Glutamatergic neuron (in vitro differentiated cells): ENCODE measurements at regions not wholly inside any gene's neighbourhood (a gene's known extent, or its start where the extent isn't known, plus 50 kb on each side); places are given as distances from the start of the nearest gene placed in this dataset.

Experiments
- DNase-seq: peaks from one replicate; pipeline ENCODE4 v3.0.0; 2022
- H3K27ac Mint-ChIP-seq: one replicate; pipeline ENCODE4 v1.8.0; 2020; ENCODE audit warnings: mild to moderate bottlenecking, mixed read lengths, inconsistent platforms; ENCODE audit not compliant: unreplicated experiment
- H3K27me3 Mint-ChIP-seq: one replicate; pipeline ENCODE4 v1.8.0; 2020; ENCODE audit warnings: mild to moderate bottlenecking, moderate library complexity, mixed read lengths, inconsistent platforms; ENCODE audit not compliant: unreplicated experiment
- H3K36me3 Mint-ChIP-seq: one replicate; pipeline ENCODE4 v1.8.0; 2020; ENCODE audit warnings: mild to moderate bottlenecking, mixed read lengths, inconsistent platforms; ENCODE audit not compliant: unreplicated experiment
- H3K4me1 Mint-ChIP-seq: one replicate; pipeline ENCODE4 v1.8.0; 2020; ENCODE audit warnings: mild to moderate bottlenecking, low read depth, mixed read lengths, inconsistent platforms; ENCODE audit not compliant: unreplicated experiment
- H3K4me3 Mint-ChIP-seq: one replicate; pipeline ENCODE4 v1.8.0; 2020; ENCODE audit warnings: mild to moderate bottlenecking, mixed read lengths, inconsistent platforms; ENCODE audit not compliant: unreplicated experiment
- H3K9me3 Mint-ChIP-seq: one replicate; pipeline ENCODE4 v1.8.0; 2020; ENCODE audit warnings: mild to moderate bottlenecking, moderate library complexity, mixed read lengths, inconsistent platforms; ENCODE audit not compliant: unreplicated experiment
- CTCF ChIP-seq: fragments of 200-600 bp; sonication (generic); IDR thresholded peaks from one replicate; pipeline ENCODE4 v1.5.0; 2021; ENCODE audit not compliant: partially characterized antibody, unreplicated experiment

GRCh38 chr2:200144571-200144970, 161.9 kb upstream of the SPATS2L start:
- H3K4me1 Mint-ChIP-seq = peaks cover 5% of the 10 kb centered on the region
- peaks cover 11% of the 10 kb centered on the region for H3K36me3 Mint-ChIP-seq
- no peak overlapping the region for H3K4me3 Mint-ChIP-seq
- peaks cover 6% of the 10 kb centered on the region for H3K9me3 Mint-ChIP-seq
- no peak for DNase-seq
- peaks cover 2% of the 10 kb centered on the region for H3K27me3 Mint-ChIP-seq
- H3K27ac Mint-ChIP-seq = no peak overlapping the region
- TF ChIP-seq CTCF = no peak

- no peak for DNase-seq
- Mint-ChIP-seq H3K4me3 (no peak overlapping the region), H3K4me1 (peaks cover 2% of the 10 kb centered on the region), H3K27ac (no peak overlapping the region), H3K9me3 (peaks cover 6% of the 10 kb centered on the region), H3K27me3 (peaks cover 2% of the 10 kb centered on the region), H3K36me3 (peaks cover 15% of the 10 kb centered on the region)
- no peak for TF ChIP-seq CTCF
Measured at GRCh38 chr2:200146501-200146900, 160.0 kb upstream of the SPATS2L start.

GRCh38 chr2:200147371-200147770, 159.1 kb upstream of the SPATS2L start:
- no peaks in the 10 kb centered on the region for H3K4me1 Mint-ChIP-seq
- DNase-seq = no peak
- no peak for TF ChIP-seq CTCF
- no peak overlapping the region for H3K4me3 Mint-ChIP-seq
- peaks cover 3% of the 10 kb centered on the region for H3K27me3 Mint-ChIP-seq
- H3K36me3 Mint-ChIP-seq = peaks cover 17% of the 10 kb centered on the region
- no peak overlapping the region for H3K27ac Mint-ChIP-seq
- peaks cover 6% of the 10 kb centered on the region for H3K9me3 Mint-ChIP-seq

- H3K36me3 Mint-ChIP-seq = peaks cover 25% of the 10 kb centered on the region
- DNase-seq = no peak
- peaks cover 7% of the 10 kb centered on the region for H3K9me3 Mint-ChIP-seq
- no peaks in the 10 kb centered on the region for H3K4me1 Mint-ChIP-seq
- TF ChIP-seq CTCF = no peak
- H3K27ac Mint-ChIP-seq = no peak overlapping the region
- H3K4me3 Mint-ChIP-seq = no peak overlapping the region
- H3K27me3 Mint-ChIP-seq = peaks cover 9% of the 10 kb centered on the region
Measured at GRCh38 chr2:200148366-200148765, 158.1 kb upstream of the SPATS2L start.

- Mint-ChIP-seq H3K27ac (no peak overlapping the region), H3K4me3 (no peak overlapping the region), H3K36me3 (peaks cover 14% of the 10 kb centered on the region), H3K9me3 (peaks cover 4% of the 10 kb centered on the region), H3K4me1 (no peaks in the 10 kb centered on the region), H3K27me3 (peaks cover 9% of the 10 kb centered on the region)
- no peak for TF ChIP-seq CTCF
- no peak for DNase-seq
Measured at GRCh38 chr2:200150411-200151086, 155.9 kb upstream of the SPATS2L start.
